GM12875 (cell line): ENCODE measurements at regions not wholly inside any gene's neighbourhood (a gene's known extent, or its start where the extent isn't known, plus 50 kb on each side); places are given as distances from the start of the nearest gene placed in this dataset.

Experiments
- H3K4me3 ChIP-seq: one replicate; pipeline ENCODE4 v1.5.1; 2011; ENCODE audit warnings: low read depth, low read length, control low read depth
- CTCF ChIP-seq: IDR thresholded peaks from 2 replicates; pipeline ENCODE4 v1.5.1; 2011; ENCODE audit warnings: low read depth, mild to moderate bottlenecking, control low read depth, inconsistent platforms, low read length, moderate library complexity, borderline replicate concordance; ENCODE audit not compliant: insufficient read depth

GRCh38 chr18:72089432-72089831 is 454.7 kb downstream of the CBLN2 start:
- H3K4me3 ChIP-seq = no peak overlapping the region
- no peak for TF ChIP-seq CTCF

DNA sequence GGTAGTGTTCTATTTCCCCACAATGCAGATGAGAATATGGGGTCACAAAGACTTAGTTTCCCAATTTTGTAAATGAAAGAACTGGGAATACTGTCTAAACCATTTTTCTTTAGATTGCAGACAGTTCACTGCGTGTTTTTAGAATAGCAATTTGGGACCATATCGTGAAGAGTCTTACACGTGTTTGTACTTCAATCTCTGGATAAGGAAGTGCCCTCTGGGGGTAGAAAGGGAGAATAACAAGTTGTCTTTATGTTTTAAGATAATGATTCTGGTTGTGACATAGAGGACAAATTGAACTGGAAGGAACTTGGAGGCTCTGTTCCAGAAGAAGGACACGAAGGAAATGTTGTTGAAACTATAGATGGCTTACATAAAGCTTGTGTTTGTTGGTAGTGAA is 457.7 kb downstream of the CBLN2 start:
- peak; percentile 14; the same call in 1 of the 2 replicates for TF ChIP-seq CTCF

DNA sequence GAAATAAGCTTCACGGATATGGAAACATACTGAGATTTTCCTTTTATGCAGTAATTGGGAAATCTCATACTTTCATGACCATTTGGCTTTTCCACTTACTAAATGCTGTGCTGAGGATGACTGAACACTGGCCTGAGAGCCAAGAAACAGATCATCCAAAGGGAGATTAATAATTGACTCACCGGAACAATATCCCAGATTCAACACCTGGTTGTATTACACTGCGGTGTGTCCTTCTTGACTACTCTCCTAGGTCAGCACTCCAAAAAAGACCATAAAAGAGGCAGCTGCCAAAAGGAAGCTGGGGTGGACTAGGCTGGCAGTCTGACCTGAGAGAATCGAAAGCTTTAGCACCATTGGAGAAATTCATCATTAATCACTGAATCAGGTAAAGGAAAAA is 469.1 kb downstream of the CBLN2 start:
- no peak overlapping the region for H3K4me3 ChIP-seq
- TF ChIP-seq CTCF = no peak

More for the DNA sequence above, 457.7 kb downstream of the CBLN2 start:
- H3K4me3 ChIP-seq = no peak overlapping the region

DNA sequence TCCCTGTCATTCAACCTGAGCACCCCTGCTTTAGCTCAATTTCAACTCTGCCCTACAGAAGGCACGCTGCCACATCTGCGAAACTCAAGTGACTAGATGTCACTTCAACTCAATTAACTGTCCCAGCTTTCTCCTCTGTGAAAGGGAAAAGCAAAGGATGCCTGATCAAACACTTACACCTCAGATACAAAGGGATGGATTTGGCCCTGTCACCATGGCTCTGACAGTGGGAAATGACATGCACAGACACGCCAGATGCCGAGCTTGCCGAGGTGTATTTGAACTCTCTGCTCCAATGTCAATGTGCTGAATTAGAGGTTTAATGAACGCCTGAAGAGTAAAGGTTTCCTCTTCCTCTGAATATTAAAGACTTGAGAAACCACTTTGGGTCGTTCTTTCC is 481.1 kb downstream of the CBLN2 start:
- H3K4me3 ChIP-seq = no peak overlapping the region
- no peak for TF ChIP-seq CTCF

GRCh38 chr18:72058851-72059250 is 485.3 kb downstream of the CBLN2 start:
- H3K4me3 ChIP-seq = no peak overlapping the region
- no peak for TF ChIP-seq CTCF

GRCh38 chr18:72056171-72056570 is 488.0 kb downstream of the CBLN2 start:
- TF ChIP-seq CTCF = no peak
- no peak overlapping the region for H3K4me3 ChIP-seq

GRCh38 chr18:72041313-72042032 is 502.7 kb downstream of the CBLN2 start:
- no peak overlapping the region for H3K4me3 ChIP-seq
- TF ChIP-seq CTCF = no peak
